ENCODE measurements at regions not wholly inside any gene's neighbourhood (a gene's known extent, or its start where the extent isn't known, plus 50 kb on each side); places are given as distances from the start of the nearest gene placed in this dataset.

DNA sequence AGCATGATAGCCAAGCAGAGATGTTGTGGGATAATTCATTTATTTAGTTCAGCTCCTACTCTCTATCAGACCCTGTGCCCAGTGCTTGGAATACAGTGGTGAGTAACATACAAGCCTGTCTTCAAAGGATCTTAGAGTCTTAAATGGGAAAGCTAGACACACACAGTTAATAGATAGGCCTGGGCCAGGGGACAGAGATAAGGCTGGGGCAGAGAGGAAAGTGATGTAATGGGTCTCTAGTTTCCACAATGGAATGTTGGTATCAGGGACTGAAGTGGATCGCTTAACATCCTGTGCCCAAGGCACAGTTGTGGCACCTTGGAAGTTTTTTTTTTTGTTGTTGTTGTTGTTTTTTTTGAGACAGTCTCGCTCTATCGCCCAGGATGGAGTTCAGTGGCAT is 79.9 kb upstream of the POLG start:
- Histone ChIP-seq H3K4me1 (peaks cover 8 to 29% (median 13%) of the 10 kb centered on the region in 4 donors), H3K36me3 (no peaks in the 10 kb centered on the region), H3K4me3 (no peak overlapping the region), H3K9me3 (no peaks in the 10 kb centered on the region), H3K27me3 (peaks cover 31 to 100% (median 97%) of the 10 kb centered on the region in 3 donors), H3K27ac (no peak overlapping the region)
- WGBS, 5 donors, result 79 to 91% (median 84%) methylated on average over 3 of the region's 3 CpGs
- DNase-seq, result no peak
- intact Hi-C loops (cut with DNase I; ENCODE audit: low total_unique reads), result no loop called here
- TF ChIP-seq, protein P1, sequence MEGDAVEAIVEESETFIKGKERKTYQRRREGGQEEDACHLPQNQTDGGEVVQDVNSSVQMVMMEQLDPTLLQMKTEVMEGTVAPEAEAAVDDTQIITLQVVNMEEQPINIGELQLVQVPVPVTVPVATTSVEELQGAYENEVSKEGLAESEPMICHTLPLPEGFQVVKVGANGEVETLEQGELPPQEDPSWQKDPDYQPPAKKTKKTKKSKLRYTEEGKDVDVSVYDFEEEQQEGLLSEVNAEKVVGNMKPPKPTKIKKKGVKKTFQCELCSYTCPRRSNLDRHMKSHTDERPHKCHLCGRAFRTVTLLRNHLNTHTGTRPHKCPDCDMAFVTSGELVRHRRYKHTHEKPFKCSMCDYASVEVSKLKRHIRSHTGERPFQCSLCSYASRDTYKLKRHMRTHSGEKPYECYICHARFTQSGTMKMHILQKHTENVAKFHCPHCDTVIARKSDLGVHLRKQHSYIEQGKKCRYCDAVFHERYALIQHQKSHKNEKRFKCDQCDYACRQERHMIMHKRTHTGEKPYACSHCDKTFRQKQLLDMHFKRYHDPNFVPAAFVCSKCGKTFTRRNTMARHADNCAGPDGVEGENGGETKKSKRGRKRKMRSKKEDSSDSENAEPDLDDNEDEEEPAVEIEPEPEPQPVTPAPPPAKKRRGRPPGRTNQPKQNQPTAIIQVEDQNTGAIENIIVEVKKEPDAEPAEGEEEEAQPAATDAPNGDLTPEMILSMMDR (IDR thresholded peaks at IDR 0.05), result no peak
- TF ChIP-seq EP300 (IDR thresholded peaks at IDR 0.05) (no peak), POLR2A (IDR thresholded peaks at IDR 0.05) (no peak), POLR2AphosphoS5 (IDR thresholded peaks at IDR 0.05) (no peak)

DNA sequence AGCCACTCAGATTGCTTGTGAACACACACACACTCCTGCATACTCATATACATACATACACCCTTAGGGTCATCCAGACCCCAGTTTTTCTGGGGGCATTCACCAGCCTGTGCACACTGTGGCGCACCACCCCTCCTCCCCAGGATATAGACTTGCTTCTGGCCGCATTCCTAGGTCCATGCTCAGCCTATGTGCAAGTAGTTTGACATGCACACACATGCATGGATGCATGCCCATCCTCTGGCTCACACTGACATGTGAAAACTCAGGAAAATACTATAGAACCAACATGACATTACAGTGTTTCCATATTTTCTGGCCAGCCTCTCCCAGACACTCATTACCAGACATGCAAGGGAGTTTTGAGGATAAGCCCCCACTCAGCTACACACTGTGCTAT is 79.3 kb upstream of the POLG start:
- DNase-seq, result no peak
- no peaks in the 10 kb centered on the region for H3K9me3 ChIP-seq
- intact Hi-C loops (cut with DNase I; ENCODE audit: low total_unique reads), result no loop called here
- H3K4me1 ChIP-seq, result peaks cover 15 to 35% (median 20%) of the 10 kb centered on the region in 4 donors
- TF ChIP-seq, protein P1 (IDR thresholded peaks at IDR 0.05), result no peak
- TF ChIP-seq POLR2AphosphoS5 (IDR thresholded peaks at IDR 0.05) (no peak), EP300 (IDR thresholded peaks at IDR 0.05) (no peak), POLR2A (IDR thresholded peaks at IDR 0.05) (no peak)
- no peaks in the 10 kb centered on the region for H3K36me3 ChIP-seq
- WGBS, 5 donors, result 40 to 66% (median 52%) methylated on average over 2 of the region's 2 CpGs
- peaks cover 29 to 100% (median 97%) of the 10 kb centered on the region in 3 donors for H3K27me3 ChIP-seq
- no peak overlapping the region for H3K27ac ChIP-seq
- H3K4me3 ChIP-seq, result no peak overlapping the region

DNA sequence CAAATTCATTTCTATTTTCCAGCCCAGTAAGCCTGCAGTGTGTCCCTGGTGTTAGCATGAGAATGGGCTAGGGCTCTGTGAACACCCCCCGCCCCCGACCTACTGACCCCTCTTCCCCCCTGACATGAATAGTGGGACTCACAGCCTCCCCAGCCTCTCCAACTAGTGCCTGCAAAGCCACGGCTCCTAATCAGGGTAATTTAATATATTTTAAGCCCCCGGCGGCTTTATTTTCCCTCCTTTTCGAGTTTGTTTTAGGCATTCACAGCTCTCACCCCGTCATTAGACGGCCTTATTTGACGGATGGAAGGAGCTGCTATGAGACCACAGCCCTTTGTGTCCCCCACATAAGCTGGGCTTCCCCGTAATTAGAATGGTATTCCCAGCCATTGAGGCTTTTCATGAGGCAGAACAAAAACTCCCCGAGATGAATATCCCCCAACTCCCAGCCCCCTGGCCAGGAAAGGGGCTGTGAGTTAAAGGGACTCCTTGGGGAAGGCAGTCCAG is 78.3 kb upstream of the POLG start:
- Histone ChIP-seq H3K4me3 (no peak overlapping the region), H3K9me3 (no peaks in the 10 kb centered on the region), H3K4me1 (peaks cover 24 to 45% (median 29%) of the 10 kb centered on the region in 4 donors), H3K36me3 (no peaks in the 10 kb centered on the region), H3K27ac (no peak overlapping the region), H3K27me3 (peaks cover 28 to 100% (median 97%) of the 10 kb centered on the region in 3 donors)
- WGBS, 5 donors, result 5 to 8% (median 6%) methylated on average over 11 of the region's 11 CpGs
- intact Hi-C loops (cut with DNase I; ENCODE audit: low total_unique reads), result no loop called here
- no peak for DNase-seq
- TF ChIP-seq POLR2A (IDR thresholded peaks at IDR 0.05), result no peak
- TF ChIP-seq POLR2AphosphoS5 (IDR thresholded peaks at IDR 0.05), result no peak
- TF ChIP-seq, protein P1 (IDR thresholded peaks at IDR 0.05), result no peak
- no peak for TF ChIP-seq EP300 (IDR thresholded peaks at IDR 0.05)

DNA sequence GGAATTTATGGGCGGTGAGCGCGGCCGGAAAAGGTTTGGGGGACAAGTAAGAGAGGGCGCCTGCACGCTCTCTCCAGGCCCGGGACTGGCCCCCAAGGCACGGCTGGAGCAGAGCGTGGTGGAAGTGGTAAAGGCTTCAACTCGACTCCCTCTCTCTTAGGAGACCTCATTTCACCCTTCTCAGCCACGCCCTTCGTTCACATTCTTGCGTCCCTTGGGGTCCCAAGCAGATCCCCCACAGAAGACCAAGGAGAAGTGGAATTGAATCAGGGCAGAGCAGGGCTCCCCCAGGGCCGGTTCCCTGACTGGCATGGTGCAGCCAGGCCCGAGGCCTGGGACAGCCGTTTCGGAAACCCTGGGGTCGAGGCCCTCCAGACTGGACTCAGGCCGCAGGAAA is 75.4 kb upstream of the POLG start:
- peaks cover 49 to 100% (median 100%) of the 10 kb centered on the region in 3 donors for H3K27me3 ChIP-seq
- no peak overlapping the region for H3K27ac ChIP-seq
- H3K4me1 ChIP-seq, result peaks cover 36 to 61% (median 47%) of the 10 kb centered on the region in 4 donors
- TF ChIP-seq POLR2A (IDR thresholded peaks at IDR 0.05), result no peak
- TF ChIP-seq POLR2AphosphoS5 (IDR thresholded peaks at IDR 0.05), result no peak
- no peak for TF ChIP-seq EP300 (IDR thresholded peaks at IDR 0.05)
- TF ChIP-seq, protein P1 (IDR thresholded peaks at IDR 0.05), result no peak
- H3K9me3 ChIP-seq, result no peaks in the 10 kb centered on the region
- 12 to 19% (median 14%) methylated on average over 18 to 19 of the region's 19 CpGs for WGBS, 5 donors
- intact Hi-C loops (cut with DNase I; ENCODE audit: low total_unique reads), result no loop called here
- DNase-seq, result no peak
- no peaks in the 10 kb centered on the region for H3K36me3 ChIP-seq
- H3K4me3 ChIP-seq, result no peak overlapping the region

Data from stomach (tissue), 8 donors.